Esophagus muscularis mucosa (tissue), 4 donors: ENCODE measurements at regions not wholly inside any gene's neighbourhood (a gene's known extent, or its start where the extent isn't known, plus 50 kb on each side); places are given as distances from the start of the nearest gene placed in this dataset.

Source experiments
- EP300 ChIP-seq: sonication (generic); formaldehyde crosslinking; IDR thresholded peaks from one replicate; pipeline ENCODE4 v1.6.1; 2017; ENCODE audit warnings: antibody characterized with exemption
- POLR2AphosphoS5 ChIP-seq, 2 donors: sonication (generic); formaldehyde crosslinking; IDR thresholded peaks; one replicate each; pipeline ENCODE4 v1.6.1; 2017; ENCODE audit warnings: antibody characterized with exemption in 2 of 2
- TF ChIP-seq, protein P1 (sequence below), 3 experiments: fragments of 200-600 bp in 2 of 3; fragments of 450-650 bp in 1 of 3; sonication (generic) in 2 of 3; IDR thresholded peaks; one replicate each; pipeline ENCODE4 v1.5.1; 2017 to 2019; ENCODE audit warnings: antibody characterized with exemption in 3 of 3, mild to moderate bottlenecking in 2 of 3, moderate library complexity in 1 of 3

GRCh38 chr16:86217001-86217890 lies 293.1 kb upstream of the FOXF1 start:
- TF ChIP-seq, protein P1, sequence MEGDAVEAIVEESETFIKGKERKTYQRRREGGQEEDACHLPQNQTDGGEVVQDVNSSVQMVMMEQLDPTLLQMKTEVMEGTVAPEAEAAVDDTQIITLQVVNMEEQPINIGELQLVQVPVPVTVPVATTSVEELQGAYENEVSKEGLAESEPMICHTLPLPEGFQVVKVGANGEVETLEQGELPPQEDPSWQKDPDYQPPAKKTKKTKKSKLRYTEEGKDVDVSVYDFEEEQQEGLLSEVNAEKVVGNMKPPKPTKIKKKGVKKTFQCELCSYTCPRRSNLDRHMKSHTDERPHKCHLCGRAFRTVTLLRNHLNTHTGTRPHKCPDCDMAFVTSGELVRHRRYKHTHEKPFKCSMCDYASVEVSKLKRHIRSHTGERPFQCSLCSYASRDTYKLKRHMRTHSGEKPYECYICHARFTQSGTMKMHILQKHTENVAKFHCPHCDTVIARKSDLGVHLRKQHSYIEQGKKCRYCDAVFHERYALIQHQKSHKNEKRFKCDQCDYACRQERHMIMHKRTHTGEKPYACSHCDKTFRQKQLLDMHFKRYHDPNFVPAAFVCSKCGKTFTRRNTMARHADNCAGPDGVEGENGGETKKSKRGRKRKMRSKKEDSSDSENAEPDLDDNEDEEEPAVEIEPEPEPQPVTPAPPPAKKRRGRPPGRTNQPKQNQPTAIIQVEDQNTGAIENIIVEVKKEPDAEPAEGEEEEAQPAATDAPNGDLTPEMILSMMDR (IDR thresholded peaks at IDR 0.05): no peak
- TF ChIP-seq EP300: no peak
- no peak for TF ChIP-seq POLR2AphosphoS5 (IDR thresholded peaks at IDR 0.05)
